ENCODE measurements at regions not wholly inside any gene's neighbourhood (a gene's known extent, or its start where the extent isn't known, plus 50 kb on each side); places are given as distances from the start of the nearest gene placed in this dataset.

DNA sequence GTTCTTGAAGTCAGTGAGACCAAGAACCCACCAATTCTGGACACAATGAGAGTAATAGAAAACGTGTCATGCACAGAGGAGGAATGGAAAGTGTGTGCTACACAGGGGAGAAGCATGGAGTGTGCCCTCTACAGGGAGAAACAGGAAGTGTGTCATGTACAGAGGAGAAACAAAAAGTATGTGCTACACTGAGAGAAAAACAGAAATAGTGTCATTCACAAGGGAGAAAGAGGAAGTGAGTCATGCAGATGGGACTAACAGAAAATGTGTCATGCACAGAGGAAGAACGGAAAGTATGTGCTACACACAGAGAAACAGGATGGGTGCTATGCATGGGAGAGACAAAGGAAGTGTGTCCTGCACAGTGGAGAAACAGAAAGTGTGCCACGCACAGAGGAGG is 835.7 kb downstream of the CDY2B start:
- Histone ChIP-seq H3K9me3 (peaks cover 5% of the 10 kb centered on the region), H3K36me3 (ENCODE audit: low read depth) (no peaks in the 10 kb centered on the region), H3K4me3 (no peak overlapping the region), H3K4me1 (ENCODE audit: low read depth) (no peaks in the 10 kb centered on the region)
- intact Hi-C loops (cut with DNase I, micrococcal nuclease): no loop called here
- no peak for ATAC-seq
- no peak for DNase-seq
- TF ChIP-seq, protein P1, sequence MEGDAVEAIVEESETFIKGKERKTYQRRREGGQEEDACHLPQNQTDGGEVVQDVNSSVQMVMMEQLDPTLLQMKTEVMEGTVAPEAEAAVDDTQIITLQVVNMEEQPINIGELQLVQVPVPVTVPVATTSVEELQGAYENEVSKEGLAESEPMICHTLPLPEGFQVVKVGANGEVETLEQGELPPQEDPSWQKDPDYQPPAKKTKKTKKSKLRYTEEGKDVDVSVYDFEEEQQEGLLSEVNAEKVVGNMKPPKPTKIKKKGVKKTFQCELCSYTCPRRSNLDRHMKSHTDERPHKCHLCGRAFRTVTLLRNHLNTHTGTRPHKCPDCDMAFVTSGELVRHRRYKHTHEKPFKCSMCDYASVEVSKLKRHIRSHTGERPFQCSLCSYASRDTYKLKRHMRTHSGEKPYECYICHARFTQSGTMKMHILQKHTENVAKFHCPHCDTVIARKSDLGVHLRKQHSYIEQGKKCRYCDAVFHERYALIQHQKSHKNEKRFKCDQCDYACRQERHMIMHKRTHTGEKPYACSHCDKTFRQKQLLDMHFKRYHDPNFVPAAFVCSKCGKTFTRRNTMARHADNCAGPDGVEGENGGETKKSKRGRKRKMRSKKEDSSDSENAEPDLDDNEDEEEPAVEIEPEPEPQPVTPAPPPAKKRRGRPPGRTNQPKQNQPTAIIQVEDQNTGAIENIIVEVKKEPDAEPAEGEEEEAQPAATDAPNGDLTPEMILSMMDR (IDR thresholded peaks at IDR 0.05): no peak

DNA sequence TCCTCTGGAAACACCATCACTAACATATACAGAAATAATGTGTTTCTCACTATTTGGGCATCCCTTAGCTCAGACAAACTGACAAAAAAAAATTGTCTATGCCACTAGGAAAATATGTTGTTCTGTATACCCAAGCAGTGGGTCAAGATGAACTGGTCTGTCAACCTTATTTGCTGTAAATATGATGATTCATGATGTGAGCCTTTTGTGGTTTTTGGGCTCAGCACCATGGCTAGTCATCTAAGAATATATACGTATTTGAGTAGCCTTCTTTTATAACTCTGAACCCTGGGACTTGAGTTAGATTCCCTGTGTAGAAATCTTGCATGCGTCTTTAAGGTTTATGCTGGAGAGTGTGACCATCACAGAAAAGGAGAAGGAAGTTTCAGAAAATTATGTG is 841.6 kb downstream of the CDY2B start:
- ATAC-seq: no peak
- peaks cover 5% of the 10 kb centered on the region for H3K9me3 ChIP-seq
- H3K4me3 ChIP-seq: no peak overlapping the region
- TF ChIP-seq, protein P1 (IDR thresholded peaks at IDR 0.05): no peak
- no peak for DNase-seq
- intact Hi-C loops (cut with DNase I, micrococcal nuclease): no loop called here
- H3K36me3 ChIP-seq (ENCODE audit: low read depth): no peaks in the 10 kb centered on the region
- H3K4me1 ChIP-seq (ENCODE audit: low read depth): no peaks in the 10 kb centered on the region

DNA sequence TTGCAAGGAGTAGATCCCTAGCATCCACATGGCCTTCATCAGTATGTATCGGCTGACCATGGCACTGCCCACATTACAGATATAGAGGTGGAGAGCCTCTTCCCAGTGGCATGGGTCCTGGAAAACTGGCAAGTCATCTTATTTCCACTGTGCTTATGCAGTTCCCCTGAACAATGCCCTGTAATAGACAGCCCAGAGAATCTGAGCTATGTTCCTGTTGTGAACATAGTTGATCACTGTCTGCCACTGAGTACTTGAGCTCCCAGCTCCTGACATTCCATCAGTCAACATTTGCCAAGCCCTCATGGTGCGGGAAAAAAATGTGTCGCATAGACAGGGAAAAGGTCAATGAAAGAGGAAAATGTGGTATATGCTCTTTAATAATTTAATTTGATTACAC is 861.9 kb downstream of the CDY2B start:
- intact Hi-C loops (cut with DNase I, micrococcal nuclease): no loop called here
- no peak overlapping the region for H3K4me3 ChIP-seq
- ATAC-seq: no peak

DNA sequence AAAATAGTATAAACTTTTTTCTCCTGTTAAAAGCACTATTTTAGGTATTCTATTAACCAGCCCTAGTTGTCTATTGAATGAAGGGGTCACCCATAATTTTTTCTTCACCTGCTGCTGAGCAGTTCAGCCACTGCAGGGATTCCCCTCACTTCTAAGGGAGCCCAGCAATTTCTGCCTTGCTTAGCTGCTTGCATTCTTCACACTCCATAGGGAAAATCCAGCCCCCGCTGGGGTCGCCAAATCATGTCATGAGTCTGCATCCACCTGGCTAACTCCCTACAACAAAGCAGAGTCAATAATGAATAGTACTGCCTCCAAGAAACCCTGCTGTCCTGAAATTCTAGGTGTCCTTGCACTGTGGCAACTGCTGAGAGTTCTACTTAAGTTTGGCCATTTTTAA is 886.5 kb downstream of the CDY2B start:
- Histone ChIP-seq H3K4me1 (ENCODE audit: low read depth) (no peaks in the 10 kb centered on the region), H3K9me3 (no peaks in the 10 kb centered on the region), H3K4me3 (no peak overlapping the region), H3K36me3 (ENCODE audit: low read depth) (no peaks in the 10 kb centered on the region)
- ATAC-seq (no peak), DNase-seq (no peak)
- intact Hi-C loops (cut with DNase I, micrococcal nuclease): no loop called here
- TF ChIP-seq, protein P1 (IDR thresholded peaks at IDR 0.05): no peak

More for the DNA sequence above, 861.9 kb downstream of the CDY2B start:
- no peaks in the 10 kb centered on the region for H3K36me3 ChIP-seq (ENCODE audit: low read depth)
- no peaks in the 10 kb centered on the region for H3K4me1 ChIP-seq (ENCODE audit: low read depth)
- H3K9me3 ChIP-seq: peaks cover 2% of the 10 kb centered on the region
- TF ChIP-seq, protein P1 (IDR thresholded peaks at IDR 0.05): no peak
- no peak for DNase-seq

DNA sequence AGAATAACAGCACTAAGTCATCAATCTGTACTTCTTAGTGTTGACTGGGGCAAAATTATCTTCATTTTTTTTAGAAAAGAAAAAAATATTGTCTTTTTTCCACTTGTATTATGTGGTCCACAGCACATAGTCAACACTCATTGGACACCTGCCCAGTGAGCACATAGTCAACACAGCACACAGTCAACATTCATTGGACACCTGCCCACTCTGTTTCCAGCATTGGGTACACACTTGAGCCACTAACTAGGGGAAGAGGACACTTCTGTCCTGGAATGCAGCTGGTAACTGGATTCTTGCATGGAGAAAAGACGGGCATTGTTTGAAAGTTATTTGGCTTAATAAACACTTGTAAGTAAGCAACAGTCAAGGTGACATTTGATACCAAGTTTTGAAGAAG is 898.2 kb downstream of the CDY2B start:
- no peaks in the 10 kb centered on the region for H3K9me3 ChIP-seq
- no peaks in the 10 kb centered on the region for H3K36me3 ChIP-seq (ENCODE audit: low read depth)
- TF ChIP-seq, protein P1 (IDR thresholded peaks at IDR 0.05): no peak
- H3K4me1 ChIP-seq (ENCODE audit: low read depth): no peaks in the 10 kb centered on the region
- ATAC-seq: no peak
- no peak overlapping the region for H3K4me3 ChIP-seq
- no peak for DNase-seq
- intact Hi-C loops (cut with DNase I, micrococcal nuclease): no loop called here

DNA sequence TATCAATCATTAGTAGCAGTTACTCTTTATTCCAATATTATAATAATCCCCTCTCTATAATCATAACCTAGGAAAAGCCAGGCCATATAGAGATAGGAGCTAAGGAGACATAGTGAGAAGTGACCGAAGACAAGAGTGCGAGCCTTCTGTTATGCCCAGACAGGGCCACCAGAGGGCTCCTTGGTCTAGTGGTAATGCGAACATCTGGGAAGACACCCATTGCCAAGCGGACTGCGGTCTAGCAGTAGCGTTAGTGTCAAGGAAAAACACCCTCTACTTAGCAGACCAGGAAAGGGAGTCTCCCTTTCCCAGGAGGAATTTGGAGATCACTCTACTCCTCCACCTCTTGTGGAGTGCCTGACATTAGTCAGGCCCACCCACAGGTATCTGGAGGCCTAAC is 920.9 kb downstream of the CDY2B start:
- Histone ChIP-seq H3K4me1 (ENCODE audit: low read depth) (no peaks in the 10 kb centered on the region), H3K36me3 (ENCODE audit: low read depth) (no peaks in the 10 kb centered on the region), H3K4me3 (no peak overlapping the region), H3K9me3 (peaks cover 5% of the 10 kb centered on the region)
- DNase-seq (no peak), ATAC-seq (no peak)
- intact Hi-C loops (cut with DNase I, micrococcal nuclease): no loop called here
- TF ChIP-seq, protein P1 (IDR thresholded peaks at IDR 0.05): no peak

All from mucosa of descending colon (tissue), 3 donors.